H7 (cell line): ENCODE measurements at regions not wholly inside any gene's neighbourhood (a gene's known extent, or its start where the extent isn't known, plus 50 kb on each side); places are given as distances from the start of the nearest gene placed in this dataset.
A peak's percentile ranks its signal among the peaks of the same experiment; 100 is the strongest.

ENCODE experiments used
- DNase-seq: peaks from one replicate; pipeline ENCODE4 v3.0.0; 2012
- H3K27me3 ChIP-seq: 2 replicates; pipeline ENCODE4 v1.6.0; 2011; ENCODE audit warnings: mild to moderate bottlenecking, low read length; ENCODE audit not compliant: control insufficient read depth, insufficient read depth
- H3K36me3 ChIP-seq: replicated peaks from 2 replicates; pipeline ENCODE4 v1.5.1; 2011; ENCODE audit warnings: low read length; ENCODE audit not compliant: control insufficient read depth, insufficient read depth
- H3K4me3 ChIP-seq: 2 replicates; pipeline ENCODE4 v1.5.1; 2011; ENCODE audit warnings: low read depth, mild to moderate bottlenecking, control low read depth, low read length, moderate library complexity; ENCODE audit not compliant: insufficient read depth

DNA sequence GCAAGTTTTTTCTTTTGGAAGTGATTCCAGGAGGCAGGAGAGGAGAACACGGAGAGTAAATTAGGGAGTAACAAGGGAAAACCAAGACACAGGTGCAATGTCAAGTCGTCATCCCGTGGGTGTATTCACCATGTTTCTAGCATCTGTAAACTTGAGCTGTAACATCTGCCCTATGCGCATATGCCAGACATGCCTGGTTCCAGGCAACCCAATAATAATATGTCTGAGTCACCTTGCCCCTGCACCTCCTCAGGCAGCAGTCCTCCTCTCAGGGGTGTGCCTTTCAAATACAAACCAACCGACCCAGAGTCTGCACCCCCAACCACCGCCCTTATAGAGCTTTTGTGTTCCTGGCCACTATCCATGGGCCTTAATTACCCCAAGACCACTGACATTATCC lies 107.0 kb upstream of the PDE1C start:
- H3K36me3 ChIP-seq = no peaks in the 10 kb centered on the region
- H3K4me3 ChIP-seq = no peak overlapping the region
- no peak for DNase-seq
- no peaks in the 10 kb centered on the region for H3K27me3 ChIP-seq

DNA sequence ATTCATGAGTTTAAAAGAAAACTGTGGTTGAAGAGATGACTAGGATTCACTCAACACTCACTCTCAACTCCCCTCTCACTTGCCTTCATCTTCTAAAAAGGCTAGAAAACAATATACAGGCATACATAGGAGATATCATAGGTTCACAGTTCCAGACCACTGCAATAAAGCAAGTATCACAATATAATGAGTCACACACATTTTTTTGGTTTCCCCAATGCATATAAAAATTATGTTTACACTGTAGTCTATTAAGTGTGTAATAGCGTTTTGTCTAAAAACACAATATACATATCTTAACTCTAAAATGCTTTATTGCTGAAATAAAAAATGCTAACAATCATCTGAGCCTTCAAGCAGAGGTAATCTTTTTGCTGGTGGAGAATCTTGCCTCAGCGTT lies 104.9 kb upstream of the PDE1C start:
- no peak overlapping the region for H3K4me3 ChIP-seq
- no peaks in the 10 kb centered on the region for H3K36me3 ChIP-seq
- no peaks in the 10 kb centered on the region for H3K27me3 ChIP-seq
- DNase-seq = no peak

DNA sequence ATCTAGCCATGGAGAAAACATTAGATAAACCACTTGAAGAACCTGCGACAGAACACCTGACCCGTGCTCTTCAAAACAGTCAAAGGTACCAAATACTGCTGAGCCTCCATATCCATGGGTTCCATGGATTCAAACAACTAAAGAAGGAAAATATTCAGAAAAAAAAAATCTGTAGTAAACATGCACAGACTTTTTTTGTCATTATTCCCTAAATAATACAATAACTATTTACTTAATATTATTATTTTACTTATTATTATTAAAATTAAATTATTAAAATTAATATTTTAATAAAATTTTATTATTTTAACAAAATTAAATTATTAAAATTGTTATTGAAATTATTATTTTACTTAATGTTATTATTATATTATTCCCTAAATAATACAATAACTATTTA lies 101.0 kb upstream of the PDE1C start:
- no peak for DNase-seq
- Histone ChIP-seq H3K27me3 (no peaks in the 10 kb centered on the region), H3K4me3 (no peak overlapping the region), H3K36me3 (no peaks in the 10 kb centered on the region)

DNA sequence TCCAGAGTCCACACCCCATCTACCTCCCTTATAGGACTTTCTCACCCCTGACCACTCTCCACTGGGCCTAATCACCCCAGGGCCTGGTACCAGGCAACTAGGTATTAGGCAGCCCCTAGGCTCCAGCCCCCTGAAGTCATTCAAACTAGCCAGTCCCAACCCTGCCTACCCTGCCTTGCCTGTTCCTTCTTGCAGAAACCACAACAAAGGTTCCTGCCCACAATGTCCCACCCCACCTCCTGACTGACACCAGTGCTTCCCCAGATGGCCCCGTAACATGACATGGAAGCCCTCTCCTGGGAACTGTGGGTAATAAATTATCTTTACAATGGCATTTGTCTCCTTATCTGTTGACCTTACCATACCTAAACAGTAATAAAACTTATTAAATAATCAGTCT lies 100.6 kb upstream of the PDE1C start:
- no peak for DNase-seq
- Histone ChIP-seq H3K4me3 (no peak overlapping the region), H3K27me3 (no peaks in the 10 kb centered on the region), H3K36me3 (no peaks in the 10 kb centered on the region)

DNA sequence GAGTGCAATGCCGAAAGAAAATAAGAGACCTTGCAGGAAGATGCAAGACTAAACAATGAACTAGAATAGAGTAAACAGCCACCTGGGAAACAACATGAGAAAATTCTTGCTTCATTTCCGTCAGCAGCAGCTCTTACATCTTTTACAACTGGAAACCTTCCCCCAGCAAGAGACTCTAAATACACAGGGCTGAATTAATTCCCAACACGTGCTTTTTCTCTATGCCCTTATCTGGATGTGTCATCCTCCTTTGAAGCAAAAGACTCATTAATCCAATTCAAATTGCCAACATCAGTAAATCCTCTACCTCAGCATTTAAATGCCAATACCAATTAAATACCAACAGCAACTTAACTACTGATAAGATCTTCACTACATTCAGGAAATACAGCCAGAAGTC lies 99.0 kb upstream of the PDE1C start:
- Histone ChIP-seq H3K4me3 (no peak overlapping the region), H3K27me3 (no peaks in the 10 kb centered on the region), H3K36me3 (no peaks in the 10 kb centered on the region)
- no peak for DNase-seq

DNA sequence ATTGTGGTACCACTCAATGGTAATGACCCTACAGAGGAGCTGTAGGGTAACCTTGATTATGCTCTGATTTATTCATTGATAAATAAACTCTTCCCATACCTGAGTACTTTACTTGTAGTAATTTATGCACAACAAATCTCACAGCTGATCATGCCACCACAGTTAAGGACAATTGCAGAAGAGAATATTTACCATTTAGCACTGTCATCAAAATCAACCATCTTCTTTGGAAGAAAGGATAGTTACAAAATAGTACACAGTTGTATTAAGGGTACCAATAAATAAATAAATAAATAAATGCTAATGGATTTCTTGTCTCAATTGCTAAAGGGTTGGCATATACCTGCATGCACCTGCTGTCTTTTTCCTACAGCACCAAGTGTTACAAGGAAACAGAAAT lies 97.6 kb upstream of the PDE1C start:
- H3K36me3 ChIP-seq = no peaks in the 10 kb centered on the region
- no peak for DNase-seq
- H3K4me3 ChIP-seq = no peak overlapping the region
- no peaks in the 10 kb centered on the region for H3K27me3 ChIP-seq

DNA sequence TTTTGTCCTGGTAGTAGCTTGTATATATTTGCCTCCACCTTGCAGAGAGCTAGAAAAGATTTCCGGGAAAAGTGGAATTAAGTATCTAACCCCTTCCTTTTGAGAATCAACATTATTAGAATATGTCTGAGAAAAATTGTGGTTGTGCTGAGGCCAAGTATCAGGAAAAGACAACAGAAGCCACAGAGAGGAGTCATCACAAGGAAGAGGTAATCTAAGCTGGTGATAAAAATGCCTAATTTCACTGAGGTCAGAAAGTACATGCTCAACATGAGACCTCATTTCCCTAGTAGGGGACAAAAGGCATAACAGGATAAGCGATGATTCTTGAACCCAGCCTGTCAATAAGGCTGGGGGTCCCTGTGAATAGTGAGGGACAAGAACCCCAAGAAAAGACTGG lies 97.0 kb upstream of the PDE1C start:
- Histone ChIP-seq H3K36me3 (no peaks in the 10 kb centered on the region), H3K27me3 (no peaks in the 10 kb centered on the region), H3K4me3 (no peak overlapping the region)
- DNase-seq = no peak

DNA sequence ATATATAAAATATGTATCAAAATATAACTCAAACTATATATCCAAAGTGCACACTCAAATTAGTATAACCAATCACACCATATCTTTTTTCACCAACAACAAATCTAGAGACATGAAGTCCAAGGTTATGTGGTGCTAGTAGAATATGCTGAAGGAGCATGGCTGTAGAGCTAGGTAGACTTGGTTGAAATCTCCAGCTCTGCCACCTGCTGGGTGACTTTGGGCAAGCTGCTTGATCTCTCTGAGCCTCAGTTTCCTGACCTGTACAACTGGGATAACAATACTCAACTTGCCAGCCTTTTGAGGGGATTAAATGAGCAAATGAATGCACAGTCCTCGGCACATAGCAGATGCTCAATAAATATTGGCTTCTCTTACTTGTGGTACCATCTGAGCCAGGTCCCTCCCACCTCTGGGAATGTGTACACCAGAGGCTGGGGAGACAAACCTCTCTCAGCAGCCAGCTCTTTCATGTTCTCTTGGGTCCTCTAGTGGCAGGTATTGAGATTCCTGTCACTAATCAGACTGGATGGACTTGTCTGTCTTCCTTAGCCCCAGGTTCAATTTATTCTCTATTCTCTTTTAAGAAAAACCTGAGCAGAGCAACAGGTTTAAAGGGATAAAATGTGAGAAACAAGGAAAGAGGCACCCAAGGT lies 94.3 kb upstream of the PDE1C start:
- no peaks in the 10 kb centered on the region for H3K36me3 ChIP-seq
- H3K27me3 ChIP-seq = no peaks in the 10 kb centered on the region
- no peak overlapping the region for H3K4me3 ChIP-seq
- DNase-seq = peak; percentile 55

DNA sequence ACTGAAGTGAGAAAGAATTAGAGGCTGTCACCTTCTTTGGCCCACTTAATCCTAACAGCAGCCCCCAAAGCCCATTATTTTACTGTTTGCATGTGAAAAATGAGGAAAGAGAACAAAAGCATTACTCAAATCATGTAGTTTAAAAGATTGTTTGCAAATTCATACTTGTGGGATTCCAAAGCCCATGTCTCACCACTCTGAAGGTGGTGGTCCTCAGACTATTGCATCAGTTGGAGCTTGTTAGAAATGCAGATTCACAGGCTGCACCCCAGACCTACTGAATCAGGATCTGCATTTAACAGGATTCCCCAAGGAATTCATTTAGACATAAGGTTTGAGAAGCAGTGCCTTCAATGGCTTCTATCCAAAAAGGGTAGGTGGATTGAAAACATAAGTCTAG lies 93.7 kb upstream of the PDE1C start:
- DNase-seq = no peak
- no peaks in the 10 kb centered on the region for H3K36me3 ChIP-seq

DNA sequence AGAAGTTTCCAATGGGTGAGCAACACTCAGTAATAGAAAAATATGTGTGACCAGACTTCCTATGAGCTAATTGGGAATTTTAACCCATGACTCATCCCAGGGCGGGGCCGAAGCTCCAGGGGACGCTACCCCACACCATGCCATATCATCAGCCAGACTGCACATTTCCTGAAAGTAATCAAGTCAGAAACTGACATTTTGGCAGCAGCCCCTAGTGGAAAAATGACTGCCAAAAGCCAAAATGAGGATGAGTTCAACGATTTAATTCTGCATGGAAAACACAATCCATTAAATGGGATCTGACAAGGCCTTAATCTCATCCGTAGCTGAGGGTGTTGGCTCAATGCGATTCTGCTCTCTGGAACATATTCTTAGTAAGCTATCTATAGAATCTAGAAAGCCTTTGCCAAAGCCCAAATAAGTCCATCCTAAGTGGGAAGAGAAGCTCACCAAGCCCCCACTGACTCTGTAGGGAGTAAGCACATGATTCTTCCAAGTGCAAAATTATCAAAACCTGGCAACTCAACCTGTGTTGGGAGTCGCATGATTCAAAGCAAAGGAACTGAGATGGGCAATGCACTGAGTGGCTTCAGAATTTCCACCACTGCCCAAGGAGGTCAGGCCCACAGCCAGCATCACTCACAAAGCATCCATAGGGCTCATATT lies 93.1 kb upstream of the PDE1C start:
- H3K27me3 ChIP-seq = no peaks in the 10 kb centered on the region
- H3K36me3 ChIP-seq = no peaks in the 10 kb centered on the region
- no peak for DNase-seq
- H3K4me3 ChIP-seq = no peak overlapping the region

More for the DNA sequence above, 93.7 kb upstream of the PDE1C start:
- Histone ChIP-seq H3K4me3 (no peak overlapping the region), H3K27me3 (no peaks in the 10 kb centered on the region)

DNA sequence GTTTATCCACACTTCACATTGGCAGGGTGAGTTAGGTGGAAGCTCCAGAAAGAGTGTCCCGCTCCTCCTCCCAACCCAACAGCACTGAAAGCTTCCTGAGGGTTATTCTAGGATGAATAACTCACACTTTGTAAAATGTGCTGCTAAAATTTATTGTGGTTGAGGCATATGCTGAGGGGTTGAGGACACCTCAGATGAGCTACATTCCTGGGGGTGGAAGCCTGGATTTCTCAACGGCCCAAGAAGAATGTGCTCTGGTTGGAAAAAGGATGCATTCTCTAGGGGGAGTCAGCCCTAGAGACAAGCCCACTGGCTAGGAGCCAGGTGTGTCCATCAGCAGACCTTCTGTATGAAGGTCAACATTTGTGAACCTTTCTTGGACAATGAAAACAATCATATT lies 91.5 kb upstream of the PDE1C start:
- Histone ChIP-seq H3K36me3 (no peaks in the 10 kb centered on the region), H3K27me3 (no peaks in the 10 kb centered on the region; the same call in 1 of the 2 replicates), H3K4me3 (no peak overlapping the region)
- DNase-seq = no peak

DNA sequence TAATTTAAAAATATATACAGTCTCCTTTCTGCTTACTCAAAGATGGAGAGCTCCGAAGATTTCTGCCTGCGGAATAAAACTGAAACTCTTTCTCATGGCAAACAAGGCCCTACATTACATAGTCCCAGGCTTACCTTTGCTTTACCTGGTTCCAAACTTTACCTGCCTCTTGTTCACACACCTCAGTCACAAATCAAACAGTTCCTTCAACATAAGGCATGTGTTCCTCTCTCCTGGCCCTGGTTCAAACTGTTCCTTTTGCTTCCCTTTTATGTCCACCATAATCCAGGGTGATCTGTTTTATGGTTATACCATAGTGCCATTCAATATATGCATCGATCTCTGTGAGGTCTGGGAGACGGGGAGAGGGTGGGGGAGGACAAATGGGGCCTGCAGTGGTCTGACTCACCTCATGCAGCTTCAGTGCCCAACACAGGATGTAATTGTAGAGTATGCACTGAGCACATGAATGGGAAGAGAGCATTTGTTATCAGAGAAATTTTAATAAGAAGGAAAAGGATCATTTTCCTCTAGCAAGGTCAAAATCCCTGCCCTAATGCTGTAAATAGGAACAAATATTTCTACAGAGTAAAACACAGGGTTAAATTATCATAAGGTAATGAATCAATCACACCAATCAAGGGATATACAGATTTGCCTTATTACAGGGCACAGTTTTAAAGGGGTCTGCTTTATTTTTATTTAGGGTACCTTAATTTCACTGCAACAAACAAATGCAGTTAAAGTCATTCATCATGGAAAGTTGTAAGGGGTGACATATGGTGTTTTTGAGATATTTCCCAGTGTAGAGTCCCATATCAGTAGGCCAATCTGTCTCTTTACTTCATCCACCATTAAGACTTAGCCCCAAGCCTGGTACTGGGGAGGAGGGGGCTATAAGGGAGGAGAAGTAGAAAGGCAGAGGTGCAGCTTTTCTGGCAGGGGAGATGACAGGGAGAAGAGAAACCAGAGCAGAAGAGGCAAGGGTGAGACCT lies 88.8 kb upstream of the PDE1C start:
- Histone ChIP-seq H3K27me3 (no peaks in the 10 kb centered on the region; the same call in 1 of the 2 replicates), H3K36me3 (no peaks in the 10 kb centered on the region), H3K4me3 (no peak overlapping the region)
- DNase-seq = no peak

DNA sequence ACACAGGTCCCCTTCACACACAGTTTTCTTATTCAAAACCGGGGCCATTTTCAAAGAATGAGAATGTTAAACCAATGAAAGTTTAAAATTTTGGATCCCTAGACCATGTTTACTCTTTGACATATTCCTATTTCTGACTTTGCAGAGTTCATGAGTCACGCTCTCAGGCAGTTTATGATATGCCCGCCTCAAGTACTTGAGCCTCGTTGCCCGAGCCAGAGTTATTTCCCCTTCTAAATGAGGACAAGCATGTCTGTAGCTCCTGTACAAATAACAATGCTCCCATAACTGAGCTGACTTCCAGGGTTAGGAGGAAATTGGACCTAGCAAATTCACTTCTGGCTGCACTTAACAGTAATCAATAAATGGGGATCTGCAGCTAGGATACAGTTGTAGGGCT lies 87.9 kb upstream of the PDE1C start:
- no peaks in the 10 kb centered on the region for H3K36me3 ChIP-seq
- no peak for DNase-seq
- H3K27me3 ChIP-seq = peaks cover 1% of the 10 kb centered on the region; the same call in 1 of the 2 replicates
- no peak overlapping the region for H3K4me3 ChIP-seq

DNA sequence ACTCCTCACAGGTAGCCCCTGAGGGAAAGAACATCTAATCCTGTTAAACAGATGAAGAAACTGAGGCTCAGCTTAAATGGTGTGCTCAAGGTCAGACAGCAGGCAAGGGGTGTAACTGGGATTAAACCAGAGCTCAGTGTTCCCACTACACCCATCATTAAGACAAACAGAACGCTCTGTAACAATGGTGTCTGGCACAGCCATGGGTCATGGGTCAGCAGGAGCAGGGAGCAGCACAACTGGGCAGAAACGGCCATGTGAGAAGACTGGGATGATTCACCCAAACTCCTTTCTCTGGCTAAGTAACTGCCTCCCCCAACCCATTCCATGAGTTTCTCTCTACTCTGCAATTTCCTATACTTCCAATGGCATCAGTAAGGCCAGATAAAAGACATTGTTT lies 85.5 kb upstream of the PDE1C start:
- no peak for DNase-seq
- no peak overlapping the region for H3K4me3 ChIP-seq
- peaks cover 1% of the 10 kb centered on the region; the same call in 1 of the 2 replicates for H3K27me3 ChIP-seq
- no peaks in the 10 kb centered on the region for H3K36me3 ChIP-seq

DNA sequence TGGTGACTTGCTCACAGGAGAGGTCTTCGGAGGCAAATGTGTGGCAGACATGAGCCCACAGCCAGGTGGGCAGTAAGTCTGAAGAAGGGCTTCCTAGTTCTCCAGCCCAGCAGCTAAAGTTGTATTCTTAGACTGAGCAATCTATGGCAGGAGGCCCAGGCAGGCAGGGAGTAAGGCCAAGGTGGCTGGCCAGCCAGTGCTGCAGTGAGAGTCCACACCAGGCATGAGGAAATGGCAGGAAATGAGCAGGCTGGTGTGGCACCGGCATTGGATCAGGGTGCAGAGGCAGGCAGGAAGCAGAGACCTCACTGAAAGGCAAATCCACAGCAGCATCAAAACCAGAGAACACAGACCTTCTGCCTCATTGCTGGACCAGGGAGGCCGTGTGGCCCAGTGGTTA lies 84.6 kb upstream of the PDE1C start:
- no peaks in the 10 kb centered on the region for H3K36me3 ChIP-seq
- peaks cover 1% of the 10 kb centered on the region; the same call in 1 of the 2 replicates for H3K27me3 ChIP-seq
- no peak overlapping the region for H3K4me3 ChIP-seq
- no peak for DNase-seq
